Medulla oblongata (tissue), 1 donor: ENCODE measurements at regions not wholly inside any gene's neighbourhood (a gene's known extent, or its start where the extent isn't known, plus 50 kb on each side); places are given as distances from the start of the nearest gene placed in this dataset.
A peak's percentile ranks its signal among the peaks of the same experiment; 100 is the strongest.
"Not testable (repeated sequence)": the region's sequence is repeated elsewhere in the genome, so short reads cannot be mapped to it uniquely, and the experiment has no call there.

Experiments used
- DNase-seq: peaks from one replicate; pipeline ENCODE4 v3.0.0-alpha.2; 2015; ENCODE audit errors: extremely low spot score

DNA sequence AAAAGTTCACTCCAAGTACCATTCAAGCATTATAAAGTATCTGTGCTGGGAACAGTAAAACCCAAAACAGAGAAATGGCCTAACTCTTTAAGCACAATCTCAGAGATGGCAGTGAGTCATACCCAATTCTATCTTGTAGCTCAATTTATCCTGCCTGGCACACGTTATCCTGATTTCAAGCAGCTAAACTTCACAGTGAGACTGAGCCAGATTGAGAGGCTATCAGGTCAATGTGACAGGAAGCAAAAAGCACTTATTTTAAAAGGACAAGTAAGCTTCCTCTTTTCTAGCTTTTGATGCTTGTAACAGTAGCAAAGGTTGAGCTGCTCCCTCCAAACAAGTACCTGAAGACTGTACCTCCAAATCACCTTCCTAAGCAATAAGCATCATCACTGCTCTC, 324.9 kb downstream of the NAF1 start:
- DNase-seq = peak; percentile 43

DNA sequence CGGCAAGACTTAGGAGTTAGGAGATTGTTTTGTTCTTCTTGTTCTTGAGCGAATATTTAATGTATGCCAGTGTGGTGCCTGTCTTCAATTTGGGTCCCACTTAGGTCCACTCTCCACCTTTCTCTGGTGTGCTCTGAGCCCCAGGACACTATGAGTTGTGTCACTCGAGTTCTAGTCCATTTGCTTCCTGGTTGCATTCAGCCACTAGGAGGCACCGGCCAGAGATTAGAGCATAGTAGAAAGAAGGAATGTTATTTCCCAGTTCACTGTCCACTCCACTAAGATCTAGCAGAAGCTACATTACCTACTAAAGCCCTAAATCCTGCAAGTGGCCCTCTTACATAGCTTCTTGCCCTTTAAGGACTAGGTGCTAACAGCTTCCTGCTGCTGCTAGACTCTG, 326.9 kb downstream of the NAF1 start:
- DNase-seq = no peak

DNA sequence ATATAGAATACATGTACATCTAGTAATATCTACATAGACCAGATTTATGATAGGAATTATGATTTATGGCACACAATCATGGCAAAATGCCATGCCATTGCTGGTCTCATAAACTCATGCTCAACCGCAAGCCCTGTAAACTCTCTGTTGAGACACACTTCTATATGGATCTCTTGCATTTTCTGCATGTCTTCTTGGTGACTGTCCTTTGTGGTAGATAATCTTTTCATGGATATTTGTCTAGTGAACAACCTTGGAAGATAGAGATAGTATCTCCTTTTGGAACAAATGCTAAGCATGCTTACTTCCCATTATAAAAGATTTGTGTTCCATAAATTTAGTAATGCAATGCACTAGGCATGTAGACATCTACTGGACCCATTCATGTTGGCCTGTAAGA, 328.0 kb downstream of the NAF1 start:
- no peak for DNase-seq

DNA sequence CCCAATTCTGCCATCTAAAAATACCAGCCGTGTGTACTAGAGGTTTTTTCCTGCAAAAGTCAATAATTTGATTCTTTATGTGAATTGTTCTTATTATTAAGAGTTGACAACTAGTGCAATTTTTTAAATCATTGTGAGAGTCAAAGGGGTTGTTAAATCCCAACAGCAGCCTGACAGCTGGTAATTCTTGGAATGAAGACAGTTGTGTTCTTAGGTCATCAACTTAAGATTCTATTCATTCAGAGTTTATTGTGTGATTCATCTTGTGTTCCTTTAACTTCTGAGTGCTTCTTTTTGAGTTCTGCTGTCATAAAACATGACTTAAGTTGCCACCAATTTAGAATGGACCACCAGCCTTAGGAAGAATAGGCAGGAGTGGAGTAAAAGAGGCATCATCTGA, 329.0 kb downstream of the NAF1 start:
- DNase-seq = no peak

DNA sequence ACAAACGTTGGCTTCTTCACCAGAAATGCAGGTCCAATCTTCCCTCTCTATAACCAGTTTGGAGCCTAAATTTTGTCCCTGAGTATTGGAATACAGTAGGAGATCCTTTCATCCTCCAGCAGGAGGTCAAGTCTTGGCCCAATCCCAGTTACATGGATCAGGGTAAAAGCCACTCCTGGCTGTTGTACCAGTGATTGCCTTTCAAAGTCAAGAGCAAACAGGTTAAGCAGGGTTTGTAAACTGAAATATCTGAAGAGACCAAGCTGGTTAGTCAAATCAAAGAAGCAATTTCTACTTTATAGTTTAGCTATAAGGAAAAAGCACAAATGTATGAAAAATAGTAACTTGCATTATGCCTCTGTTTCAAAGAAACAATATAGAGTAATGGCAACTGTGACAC, 329.4 kb downstream of the NAF1 start:
- no peak for DNase-seq

DNA sequence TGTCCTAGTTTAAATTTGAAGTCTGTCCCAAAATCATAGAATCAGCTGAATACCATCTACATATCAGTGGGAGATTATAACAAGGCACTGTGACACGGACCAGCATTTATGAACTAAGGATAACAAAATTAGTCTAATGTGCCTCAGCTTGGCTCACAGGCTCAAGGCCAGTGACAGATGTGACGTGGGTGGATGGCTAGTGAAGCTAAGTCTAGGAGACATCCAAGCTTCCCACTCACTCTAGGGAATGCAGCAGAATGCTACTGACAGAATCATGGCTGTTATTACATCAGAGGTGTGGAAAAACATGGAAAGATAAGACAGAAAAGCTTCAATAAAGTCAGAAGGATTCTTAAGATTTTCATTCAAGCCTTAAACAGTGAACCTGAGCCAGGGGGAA, 329.9 kb downstream of the NAF1 start:
- DNase-seq = no peak

DNA sequence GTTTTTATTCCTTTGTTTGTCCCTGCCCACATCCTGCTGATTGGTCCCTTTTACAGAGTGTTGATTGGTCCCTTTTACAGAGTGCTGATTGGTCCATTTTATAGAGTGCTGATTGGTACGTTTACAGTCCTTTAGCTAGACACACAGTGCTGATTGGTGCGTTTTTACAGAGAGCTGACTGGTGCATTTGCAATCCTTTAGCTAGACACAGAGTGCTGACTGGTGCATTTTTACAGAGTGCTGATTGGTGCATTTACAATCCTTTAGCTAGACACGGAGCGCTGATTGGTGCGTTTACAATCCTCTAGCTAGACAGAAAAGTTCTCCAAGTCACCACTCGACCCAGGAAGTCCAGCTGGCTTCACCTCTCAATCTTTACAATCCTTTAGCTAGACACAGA, 330.4 kb downstream of the NAF1 start:
- DNase-seq = not testable (repeated sequence)

DNA sequence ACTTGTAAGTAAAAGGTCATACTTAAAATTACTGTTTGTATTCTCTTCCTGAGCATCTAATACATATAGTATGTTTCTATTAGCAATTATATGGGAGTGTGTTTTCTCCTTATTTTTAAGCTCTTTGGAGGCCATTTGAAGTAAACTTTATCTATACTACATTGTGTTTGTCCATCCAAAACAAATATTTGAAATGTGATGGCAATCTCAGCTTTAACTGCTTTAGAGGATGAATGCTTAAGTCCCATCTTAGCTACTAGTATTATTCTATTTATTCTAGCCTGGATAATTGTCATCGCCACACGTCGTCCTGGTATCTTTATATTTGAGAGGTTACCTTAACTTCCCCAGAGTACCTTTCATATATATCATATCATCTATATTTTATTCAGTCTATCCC, 335.8 kb downstream of the NAF1 start:
- DNase-seq = no peak

DNA sequence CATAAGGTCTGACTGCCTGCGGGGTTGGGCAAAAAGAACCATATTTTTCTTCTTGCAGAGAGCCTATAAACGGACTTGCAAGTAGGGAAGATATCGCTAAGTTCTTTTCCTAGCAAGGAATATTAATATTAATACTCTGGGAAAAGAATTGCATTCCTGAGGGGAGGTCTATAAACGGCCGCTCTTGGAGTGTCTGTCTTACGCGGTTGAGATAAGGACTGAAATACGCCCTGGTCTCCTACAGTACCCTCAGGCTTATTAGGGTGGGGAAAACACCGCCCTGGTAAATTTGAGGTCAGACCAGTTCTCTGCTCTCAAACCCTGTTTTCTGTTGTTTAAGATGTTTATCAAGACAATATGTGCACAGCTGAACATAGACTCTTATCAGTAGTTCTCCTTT, 349.3 kb downstream of the NAF1 start:
- DNase-seq = not testable (repeated sequence)

DNA sequence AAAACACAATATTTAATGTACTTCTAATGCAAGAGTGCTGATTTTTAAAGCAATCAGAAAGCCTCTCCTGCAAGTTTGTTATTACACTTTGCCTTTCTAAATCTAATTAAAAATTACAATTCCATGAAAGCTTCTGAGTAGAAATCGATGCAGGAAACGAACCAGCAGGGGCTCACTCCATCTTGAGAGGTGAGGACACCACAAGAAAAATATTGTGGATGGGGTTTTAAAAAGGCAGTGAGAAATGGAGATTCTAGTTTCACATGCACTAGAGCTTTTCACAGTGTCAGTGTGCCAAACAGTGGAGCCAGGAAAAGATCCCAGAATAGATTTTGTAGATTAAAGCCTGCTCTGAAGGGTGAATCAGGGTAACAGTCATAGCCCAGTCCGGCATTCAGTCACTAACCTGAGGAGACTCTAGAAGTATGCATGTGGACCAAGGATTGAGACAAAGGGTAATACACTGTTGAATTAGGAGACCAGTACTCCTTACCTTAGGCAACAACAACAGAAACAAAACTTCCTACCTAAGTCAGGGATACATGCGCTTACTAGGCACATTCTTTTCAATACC, 362.3 kb downstream of the NAF1 start:
- DNase-seq = no peak

DNA sequence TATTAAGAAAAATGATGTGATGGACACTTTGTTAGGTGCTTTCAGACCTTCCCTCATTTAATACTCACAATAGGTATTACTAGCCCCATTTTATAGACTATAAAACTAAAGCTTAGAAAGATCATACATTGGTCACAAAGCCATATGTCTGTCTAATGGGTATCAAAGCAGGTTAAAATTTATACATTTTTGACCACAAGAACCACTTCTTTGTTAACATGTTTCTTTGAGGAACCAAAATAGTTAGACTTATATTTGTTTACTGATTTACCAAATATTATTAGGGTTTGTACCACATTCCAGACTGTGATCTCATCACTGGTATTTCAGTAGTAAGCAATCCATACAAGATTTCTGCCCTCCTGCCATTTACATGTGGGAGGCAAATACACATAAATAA, 363.3 kb downstream of the NAF1 start:
- DNase-seq = no peak

DNA sequence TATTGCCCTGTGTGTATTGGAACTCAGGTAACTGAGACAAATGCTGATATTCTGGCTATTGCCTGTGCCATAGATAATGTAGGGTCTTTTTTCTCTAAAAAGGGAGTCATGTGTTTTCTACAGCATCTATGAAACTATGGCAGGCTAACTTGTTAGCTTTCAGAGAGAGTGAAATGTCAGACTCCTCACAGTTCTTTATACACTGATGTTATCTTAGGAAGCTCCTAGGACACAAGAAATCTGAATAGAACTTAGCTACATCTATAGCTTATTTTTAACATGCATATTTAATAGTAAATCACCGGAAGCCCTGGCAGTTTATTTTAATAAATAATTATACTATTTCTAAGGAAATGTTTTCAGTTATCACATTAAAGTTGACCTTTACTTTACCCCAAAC, 369.6 kb downstream of the NAF1 start:
- DNase-seq = no peak

DNA sequence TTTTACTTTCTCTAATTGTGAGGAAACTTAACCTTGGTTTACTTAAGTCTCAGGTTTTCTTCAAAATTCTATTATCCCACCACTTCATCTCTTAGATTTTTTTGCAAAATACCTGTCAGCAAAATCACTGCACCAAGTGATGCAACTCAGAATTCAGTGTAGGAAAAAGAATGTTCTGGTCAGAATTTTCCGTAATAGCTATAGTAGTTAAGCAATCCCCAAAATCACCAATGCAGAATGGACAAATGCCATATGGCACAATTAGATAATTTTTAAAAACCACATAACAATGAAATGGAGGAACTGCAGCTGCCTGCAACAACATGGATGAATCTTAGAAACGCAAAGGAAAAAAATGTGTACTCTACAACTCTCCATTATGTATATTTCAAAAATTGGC, 373.1 kb downstream of the NAF1 start:
- no peak for DNase-seq

DNA sequence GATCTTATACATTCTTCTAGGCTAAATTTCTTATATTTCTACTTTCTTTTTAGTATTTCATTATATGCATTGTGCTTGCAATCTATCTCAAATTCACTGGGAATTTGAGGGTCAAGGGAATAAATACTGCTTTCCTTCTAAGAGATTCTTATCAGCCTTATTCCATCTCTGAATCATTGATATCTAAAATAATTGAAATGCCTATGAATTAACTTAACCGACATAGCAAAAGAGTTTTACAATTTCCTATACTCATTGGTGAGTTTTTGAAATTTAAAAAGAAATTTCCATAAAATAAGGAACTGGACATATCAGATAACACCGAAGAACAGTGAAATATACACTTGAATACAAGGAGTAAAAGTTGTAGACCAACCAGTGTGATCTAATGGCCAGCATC, 373.7 kb downstream of the NAF1 start:
- DNase-seq = no peak

DNA sequence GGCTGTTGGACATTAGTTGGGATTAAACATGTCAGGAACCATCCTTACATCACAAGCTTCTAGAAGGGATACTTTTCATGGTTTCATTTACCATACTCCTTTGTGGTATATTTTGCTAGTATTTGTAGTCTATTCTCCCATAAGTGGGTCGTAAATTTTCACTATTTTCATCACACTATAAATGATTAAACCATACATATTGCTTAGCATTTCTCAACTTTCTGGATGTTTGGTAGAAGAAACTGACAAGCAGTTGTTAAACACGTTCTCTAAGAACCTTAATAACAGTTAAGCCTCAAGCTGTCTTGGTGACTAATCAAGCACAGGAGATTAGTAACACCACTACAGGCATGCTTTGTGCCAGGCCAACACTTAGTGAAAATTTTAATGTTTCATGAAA, 375.5 kb downstream of the NAF1 start:
- no peak for DNase-seq

DNA sequence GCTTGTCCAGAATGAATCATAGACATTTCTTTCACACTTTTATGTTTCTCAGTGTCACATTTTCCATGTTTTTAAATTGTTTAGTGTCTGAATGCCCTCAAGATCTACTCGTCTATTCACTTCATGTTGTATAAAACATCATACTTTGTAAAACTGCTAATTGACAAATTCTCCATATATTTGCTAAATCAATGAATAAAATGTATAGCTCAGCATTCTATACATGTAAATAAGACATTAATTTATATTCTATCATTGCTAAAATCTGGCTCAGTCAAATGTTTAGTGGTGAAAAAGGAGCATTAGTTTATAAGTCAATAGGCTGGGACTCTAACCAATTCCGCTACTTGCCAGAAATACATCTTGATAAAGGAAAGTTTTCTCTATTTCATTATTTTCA, 379.6 kb downstream of the NAF1 start:
- no peak for DNase-seq

DNA sequence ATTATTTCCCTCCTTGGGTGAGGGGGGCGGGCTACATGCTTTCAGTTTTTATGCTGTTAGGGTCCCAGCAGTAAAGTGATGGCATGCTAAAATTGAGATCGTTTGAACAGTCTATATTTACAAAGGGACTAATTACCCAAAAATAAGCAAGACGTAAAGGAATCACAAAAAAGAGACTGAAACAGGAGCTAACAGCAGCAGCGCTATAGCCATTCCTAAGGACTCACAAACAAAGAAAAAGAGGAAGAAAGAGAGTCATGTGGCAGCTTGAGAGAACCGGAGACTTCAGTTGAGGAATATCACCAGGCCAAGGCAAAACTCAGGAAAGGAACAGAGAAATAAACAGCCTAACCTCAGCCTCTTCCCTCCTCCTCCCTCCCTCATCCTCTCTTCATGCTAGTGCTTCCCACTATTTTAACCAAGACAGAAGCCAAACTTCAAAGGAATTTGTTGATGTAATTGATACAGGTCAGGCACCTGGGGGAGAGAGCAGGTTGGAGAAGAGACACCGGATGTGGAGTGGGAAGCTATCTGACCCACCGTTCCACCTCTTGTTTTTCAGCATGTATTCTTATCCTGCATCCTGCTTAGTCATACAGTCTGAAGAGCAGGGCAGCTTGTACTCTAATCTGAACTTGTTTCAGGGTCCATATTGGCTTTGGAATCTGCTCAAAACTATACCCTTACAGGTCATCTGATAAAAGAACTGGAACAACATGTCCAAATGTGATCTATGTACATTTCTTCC, 383.7 kb downstream of the NAF1 start:
- peak; percentile 85 for DNase-seq

DNA sequence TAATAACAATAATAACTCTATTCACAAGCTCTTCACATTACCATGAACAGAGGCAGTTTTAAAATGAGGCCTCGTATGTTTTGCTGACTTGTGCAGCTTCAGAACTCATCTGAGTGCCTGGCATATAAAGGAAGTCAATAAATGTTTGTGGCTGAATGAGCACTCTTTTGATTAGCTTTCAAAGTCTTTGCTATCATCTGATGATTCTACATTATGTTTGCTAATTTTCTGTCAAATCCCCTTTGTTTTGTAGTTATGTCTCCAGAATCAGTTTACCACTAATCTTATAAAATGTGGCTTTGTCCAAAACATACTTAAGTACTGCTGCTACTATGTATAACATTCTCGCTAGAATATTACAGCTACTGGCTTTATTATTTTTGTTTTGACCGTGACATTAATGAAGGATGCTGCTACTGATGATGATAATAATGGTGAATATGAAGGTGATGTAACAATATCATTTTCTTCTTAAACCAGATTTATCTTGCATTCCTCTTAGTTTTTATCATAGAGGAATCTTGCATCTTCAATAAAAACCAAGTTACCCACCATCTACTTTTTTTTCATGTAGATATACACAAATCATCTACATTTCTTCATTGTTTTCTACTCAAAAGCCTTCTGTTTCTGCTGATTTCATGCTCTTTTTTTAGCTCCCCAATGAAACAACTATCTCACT, 384.5 kb downstream of the NAF1 start:
- peak; percentile 38 for DNase-seq

DNA sequence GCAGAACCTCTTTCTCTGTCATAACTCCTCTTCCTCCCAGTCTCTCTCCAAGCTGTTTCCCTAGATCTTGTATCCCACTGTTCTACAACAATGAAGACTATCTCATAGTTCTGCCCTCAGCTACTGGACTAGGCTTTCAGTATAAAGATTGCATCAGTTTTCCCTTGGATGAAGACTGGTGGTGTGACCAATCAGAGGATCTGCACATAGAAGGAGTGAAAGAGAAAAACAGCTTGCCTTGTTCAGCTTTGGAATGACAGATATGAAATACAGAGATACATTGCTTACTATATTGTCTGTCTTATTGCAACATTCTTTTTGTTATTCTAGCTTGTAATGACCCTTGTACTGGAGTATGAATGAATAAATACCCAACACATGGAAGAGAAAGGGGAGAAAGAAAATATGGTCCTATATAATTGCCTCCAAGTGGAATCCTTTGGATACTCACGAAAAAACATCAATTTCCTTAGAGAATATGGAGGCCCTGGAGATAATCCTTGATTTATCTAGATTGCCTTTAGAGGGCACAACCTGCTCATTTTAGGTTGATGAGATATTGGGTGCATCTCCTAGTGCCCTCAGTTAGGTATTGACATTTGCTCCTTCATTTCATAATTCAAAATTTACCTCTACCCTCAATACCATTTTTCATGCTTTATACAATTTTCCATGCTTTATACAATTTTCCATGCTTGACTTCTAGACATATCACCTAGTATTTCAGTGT, 395.8 kb downstream of the NAF1 start:
- DNase-seq = peak; percentile 25

DNA sequence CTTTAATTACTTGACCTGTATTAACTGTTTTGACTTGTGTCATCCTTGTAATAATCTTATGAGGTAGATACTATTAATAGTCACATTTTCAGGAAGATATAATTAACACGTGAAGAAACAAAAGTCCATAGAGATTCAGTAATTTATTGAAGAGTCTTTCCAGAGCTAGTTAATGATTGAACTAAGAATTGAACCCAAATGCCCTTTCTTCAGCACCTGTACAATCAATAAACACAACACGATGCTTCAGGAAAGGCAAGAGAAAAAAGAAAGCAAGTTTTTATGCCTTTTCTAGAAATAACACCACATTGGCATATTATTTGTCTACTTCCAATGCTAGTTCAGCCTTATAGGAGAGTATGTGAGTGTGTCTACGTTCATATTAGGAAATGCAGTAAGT, 399.6 kb downstream of the NAF1 start:
- no peak for DNase-seq

DNA sequence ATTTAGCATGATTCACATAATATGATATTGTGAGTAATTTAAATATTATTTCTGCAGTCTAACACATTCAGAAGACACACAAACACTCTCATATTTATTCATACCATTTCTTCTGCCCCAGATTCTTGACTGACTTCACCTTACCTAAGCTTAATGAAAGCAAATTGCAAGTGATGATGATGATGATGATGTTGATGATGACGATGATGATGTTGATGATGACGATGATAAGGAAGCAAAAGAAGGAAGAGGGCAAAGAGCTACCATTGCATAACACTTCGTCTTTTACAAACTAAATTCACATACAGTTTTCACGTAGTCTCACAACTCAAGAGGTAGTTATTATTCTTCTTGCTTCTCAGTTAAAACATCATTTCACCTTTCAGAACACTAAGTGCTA, 404.7 kb downstream of the NAF1 start:
- no peak for DNase-seq

DNA sequence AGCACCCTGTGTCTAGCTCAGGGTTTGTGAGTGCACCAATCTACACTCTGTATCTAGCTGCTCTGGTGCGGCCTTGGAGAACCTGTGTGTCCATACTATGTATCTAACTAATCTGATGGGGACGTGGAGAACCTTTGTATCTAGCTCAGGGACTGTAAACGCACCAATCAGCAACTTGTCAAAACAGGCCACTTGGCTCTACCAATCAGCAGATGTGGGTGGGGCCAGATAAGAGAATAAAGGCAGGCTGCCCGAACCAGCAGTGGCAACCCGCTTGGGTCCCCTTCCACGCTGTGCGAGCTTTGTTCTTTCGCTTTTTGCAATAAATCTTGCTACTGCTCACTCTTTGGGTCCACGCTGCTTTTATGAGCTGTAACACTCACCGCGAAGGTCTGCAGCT, 426.5 kb downstream of the NAF1 start:
- not testable (repeated sequence) for DNase-seq

DNA sequence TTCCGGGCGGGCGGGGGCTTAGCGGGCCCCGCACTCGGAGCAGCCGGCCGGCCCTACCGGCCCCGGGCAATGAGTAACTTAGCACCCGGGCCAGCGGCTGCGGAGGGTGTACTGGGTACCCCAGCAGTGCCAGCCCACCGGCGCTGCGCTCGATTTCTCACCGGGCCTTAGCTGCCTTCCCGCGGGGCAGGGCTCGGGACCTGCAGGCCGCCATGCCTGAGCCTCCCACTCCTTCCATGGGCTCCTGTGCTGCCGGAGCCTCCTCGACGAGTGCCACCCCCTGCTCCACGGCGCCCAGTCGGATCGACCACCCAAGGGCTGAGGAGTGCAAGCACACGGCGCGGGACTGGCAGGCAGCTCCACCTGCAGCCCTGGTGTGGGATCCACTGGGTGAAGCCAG, 427.1 kb downstream of the NAF1 start:
- not testable (repeated sequence) for DNase-seq
